ENCODE measurements at regions not wholly inside any gene's neighbourhood (a gene's known extent, or its start where the extent isn't known, plus 50 kb on each side); places are given as distances from the start of the nearest gene placed in this dataset.

DNA sequence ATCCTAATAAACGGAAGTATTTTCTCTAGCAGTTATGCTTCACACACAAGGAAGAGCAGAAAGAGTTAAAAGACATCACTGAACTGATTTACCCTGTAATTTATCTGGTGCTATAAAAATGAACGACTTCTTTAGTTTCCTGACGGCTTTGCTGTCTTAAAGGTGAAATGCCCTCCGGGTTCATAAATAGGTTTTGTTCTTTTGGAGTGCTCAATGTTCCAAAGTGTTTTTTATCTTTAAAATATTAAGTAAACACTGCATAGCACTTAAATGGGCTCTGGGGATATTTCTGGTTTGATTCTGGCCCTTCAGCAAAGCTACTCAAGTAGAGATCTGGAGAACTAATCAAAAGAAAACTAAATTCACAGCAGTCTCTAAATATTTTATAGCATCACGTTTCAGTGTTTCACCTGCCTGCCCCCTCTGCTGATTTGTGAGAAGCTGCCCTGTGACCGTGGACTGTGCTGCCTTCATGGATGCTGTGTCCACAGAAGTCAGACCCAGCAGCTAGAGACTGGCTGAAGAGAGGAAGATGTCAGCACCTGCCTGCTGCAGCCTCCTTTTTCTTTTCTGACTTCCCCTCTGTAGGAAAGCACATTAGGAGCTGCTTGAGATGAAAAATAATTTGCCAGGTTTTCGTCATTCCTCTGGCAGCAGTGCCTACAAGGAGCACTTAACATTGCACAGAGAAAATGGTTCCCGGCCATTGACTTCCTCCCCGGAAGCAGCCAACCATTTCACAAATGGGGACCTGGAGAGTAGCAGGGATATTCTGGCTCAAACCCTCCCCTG, 205.1 kb upstream of the FSCB start:
- TF ChIP-seq, protein P1, sequence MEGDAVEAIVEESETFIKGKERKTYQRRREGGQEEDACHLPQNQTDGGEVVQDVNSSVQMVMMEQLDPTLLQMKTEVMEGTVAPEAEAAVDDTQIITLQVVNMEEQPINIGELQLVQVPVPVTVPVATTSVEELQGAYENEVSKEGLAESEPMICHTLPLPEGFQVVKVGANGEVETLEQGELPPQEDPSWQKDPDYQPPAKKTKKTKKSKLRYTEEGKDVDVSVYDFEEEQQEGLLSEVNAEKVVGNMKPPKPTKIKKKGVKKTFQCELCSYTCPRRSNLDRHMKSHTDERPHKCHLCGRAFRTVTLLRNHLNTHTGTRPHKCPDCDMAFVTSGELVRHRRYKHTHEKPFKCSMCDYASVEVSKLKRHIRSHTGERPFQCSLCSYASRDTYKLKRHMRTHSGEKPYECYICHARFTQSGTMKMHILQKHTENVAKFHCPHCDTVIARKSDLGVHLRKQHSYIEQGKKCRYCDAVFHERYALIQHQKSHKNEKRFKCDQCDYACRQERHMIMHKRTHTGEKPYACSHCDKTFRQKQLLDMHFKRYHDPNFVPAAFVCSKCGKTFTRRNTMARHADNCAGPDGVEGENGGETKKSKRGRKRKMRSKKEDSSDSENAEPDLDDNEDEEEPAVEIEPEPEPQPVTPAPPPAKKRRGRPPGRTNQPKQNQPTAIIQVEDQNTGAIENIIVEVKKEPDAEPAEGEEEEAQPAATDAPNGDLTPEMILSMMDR (IDR thresholded peaks at IDR 0.05; ENCODE audit: insufficient read depth, low read length): no peak
- TF ChIP-seq POLR2AphosphoS5 (IDR thresholded peaks at IDR 0.05; ENCODE audit: low read depth): no peak
- no peak for TF ChIP-seq GABPA (IDR thresholded peaks at IDR 0.05; ENCODE audit: low read depth)

Data from HL-60 (cell line).